ENCODE measurements at regions not wholly inside any gene's neighbourhood (a gene's known extent, or its start where the extent isn't known, plus 50 kb on each side); places are given as distances from the start of the nearest gene placed in this dataset.

- H3K4me3 ChIP-seq (ENCODE audit: low read depth in 2 of 2, low read length in 2 of 2): no peak overlapping the region
- H3K27me3 ChIP-seq (ENCODE audit: control insufficient read depth, insufficient read depth, low read length): no peaks in the 10 kb centered on the region
- no peak for ATAC-seq
- ChIA-PET CTCF (no interaction called here), POLR2A (no interaction called here)
- no peak for DNase-seq (ENCODE audit: low read depth, low spot score)
- no peaks in the 10 kb centered on the region for H3K36me3 ChIP-seq (ENCODE audit: control insufficient read depth, insufficient read depth, low read length)
- no peaks in the 10 kb centered on the region for H3K4me1 ChIP-seq (ENCODE audit: control insufficient read depth, insufficient read depth, low read length)
- no peak overlapping the region for H3K27ac ChIP-seq (ENCODE audit: low read length)
- no TSS peak for BruUV-seq (replicated peaks)
- H3K9me3 ChIP-seq (ENCODE audit: control insufficient read depth, insufficient read depth, low read depth, low read length): no peaks in the 10 kb centered on the region
- in situ Hi-C loops (cut with HindIII; ENCODE audit: low pct_unique_long_range_greater_than_20kb, low sequenced_read_pairs) (no loop called here), intact Hi-C loops (cut with micrococcal nuclease; ENCODE audit: unreplicated experiment) (no loop called here)
- TF ChIP-seq REST (IDR thresholded peaks at IDR 0.05; ENCODE audit: insufficient read depth in 1 of 2, low read depth in 2 of 2, low read length in 1 of 2) (no peak), CTCF (IDR thresholded peaks at IDR 0.05) (no peak), POLR2AphosphoS5 (IDR thresholded peaks at IDR 0.05; ENCODE audit: low read depth, low read length) (no peak), TCF7L2 (IDR thresholded peaks at IDR 0.05; ENCODE audit: low read depth, low read length) (no peak), SIN3A (IDR thresholded peaks at IDR 0.05; ENCODE audit: borderline replicate concordance, insufficient read depth, low read depth, low read length) (no peak)
Measured at GRCh38 chr22:48821346-48821690, 1006.4 kb downstream of the BRD1 start.

- TF ChIP-seq SIN3A (IDR thresholded peaks at IDR 0.05; ENCODE audit: borderline replicate concordance, insufficient read depth, low read depth, low read length) (no peak), POLR2AphosphoS5 (IDR thresholded peaks at IDR 0.05; ENCODE audit: low read depth, low read length) (no peak), TCF7L2 (IDR thresholded peaks at IDR 0.05; ENCODE audit: low read depth, low read length) (no peak), REST (IDR thresholded peaks at IDR 0.05; ENCODE audit: insufficient read depth in 1 of 2, low read depth in 2 of 2, low read length in 1 of 2) (no peak), CTCF (IDR thresholded peaks at IDR 0.05) (no peak)
- ChIA-PET POLR2A (no interaction called here), CTCF (no interaction called here)
- Histone ChIP-seq H3K9me3 (ENCODE audit: control insufficient read depth, insufficient read depth, low read depth, low read length) (no peaks in the 10 kb centered on the region), H3K36me3 (ENCODE audit: control insufficient read depth, insufficient read depth, low read length) (no peaks in the 10 kb centered on the region), H3K4me3 (ENCODE audit: low read depth in 2 of 2, low read length in 2 of 2) (no peak overlapping the region), H3K27me3 (ENCODE audit: control insufficient read depth, insufficient read depth, low read length) (no peaks in the 10 kb centered on the region; the same call in 1 of the 2 replicates), H3K27ac (ENCODE audit: low read length) (no peak overlapping the region), H3K4me1 (ENCODE audit: control insufficient read depth, insufficient read depth, low read length) (no peaks in the 10 kb centered on the region)
- intact Hi-C loops (cut with micrococcal nuclease; ENCODE audit: unreplicated experiment): no loop called here
- BruUV-seq (replicated peaks): no TSS peak
- ATAC-seq: no peak
- no peak for DNase-seq (ENCODE audit: low read depth, low spot score)
- in situ Hi-C loops (cut with HindIII; ENCODE audit: low pct_unique_long_range_greater_than_20kb, low sequenced_read_pairs): no loop called here
Measured at GRCh38 chr22:48820481-48821345, 1007.0 kb downstream of the BRD1 start.

All from Panc1 (cell line).